ENCODE measurements at regions not wholly inside any gene's neighbourhood (a gene's known extent, or its start where the extent isn't known, plus 50 kb on each side); places are given as distances from the start of the nearest gene placed in this dataset.
A peak's percentile ranks its signal among the peaks of the same experiment; 100 is the strongest.

DNA sequence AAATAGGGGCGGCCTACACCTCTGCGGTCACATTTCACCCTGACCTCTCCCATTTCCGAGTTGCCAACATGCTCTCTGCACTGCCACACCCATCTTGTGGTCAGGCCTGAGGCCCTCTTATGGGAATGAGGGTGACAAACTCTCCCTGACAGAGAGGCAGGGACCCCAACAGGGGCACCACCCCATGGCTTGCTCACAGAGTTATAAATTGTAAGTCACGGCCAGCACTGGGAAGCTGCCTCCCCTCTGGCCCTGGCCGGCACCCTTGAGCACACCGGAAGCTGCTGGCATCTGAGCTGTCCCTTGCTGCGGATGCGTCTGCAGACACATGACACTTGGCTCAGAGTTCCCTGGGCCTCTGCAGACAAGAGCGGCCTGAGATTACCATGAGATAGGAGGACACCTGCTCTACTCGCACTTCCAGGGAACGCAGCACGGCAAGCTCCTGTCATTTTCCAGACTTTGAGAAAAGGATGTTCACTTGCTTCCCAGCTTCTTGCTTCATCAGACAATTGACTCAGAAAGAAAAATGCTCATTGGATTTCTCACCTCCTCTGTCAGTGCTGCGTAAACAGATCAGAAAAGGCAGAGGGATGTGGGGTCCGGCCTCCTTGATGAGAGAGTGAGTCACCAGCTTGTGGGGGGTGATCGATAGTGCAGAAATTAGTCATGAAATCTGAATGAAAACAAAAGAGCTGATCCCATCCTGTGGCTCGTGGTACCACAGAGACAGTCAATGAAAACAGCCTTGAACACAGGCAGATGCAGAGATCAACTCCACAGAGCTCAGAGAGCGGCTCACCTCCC lies 269.8 kb downstream of the SYK start:
- peak; percentile 92 for DNase-seq (ENCODE audit: low read depth)

DNA sequence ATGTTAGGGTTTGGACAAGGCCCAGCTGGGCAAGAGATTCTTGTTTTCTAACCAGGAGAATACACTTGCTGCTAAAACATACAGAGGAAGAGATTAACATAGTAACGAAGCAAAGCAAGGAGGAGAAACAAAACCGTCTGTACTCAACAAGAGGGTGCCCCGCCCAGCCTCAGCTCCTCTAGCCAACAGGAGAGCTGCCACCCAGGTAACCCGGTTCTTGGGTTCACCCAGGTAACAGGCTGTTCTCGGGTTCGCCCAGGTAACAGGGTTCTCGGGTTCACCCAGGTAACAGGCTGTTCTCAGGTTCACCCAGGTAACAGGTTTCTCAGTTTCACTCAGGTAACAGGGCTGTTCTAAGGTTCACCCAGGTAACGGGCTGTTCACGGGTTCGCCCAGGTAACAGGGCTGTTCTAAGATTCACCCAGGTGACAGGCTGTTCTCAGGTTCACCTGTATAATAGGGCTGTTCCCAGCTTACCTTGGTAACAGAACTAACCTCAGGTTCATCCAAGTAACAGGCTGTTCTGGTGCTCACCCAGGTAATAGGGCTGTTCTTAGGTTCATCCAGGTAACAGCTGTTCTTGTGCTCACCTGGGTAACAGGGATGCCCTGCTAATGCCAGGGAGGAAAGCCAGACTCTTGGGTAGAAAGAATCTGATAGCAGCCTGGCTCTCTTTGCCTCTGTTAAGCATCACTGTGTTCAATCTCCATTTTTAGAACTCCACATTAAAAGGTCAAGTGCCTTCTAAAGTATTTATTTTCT lies 271.6 kb downstream of the SYK start:
- no peak for DNase-seq (ENCODE audit: low read depth)

DNA sequence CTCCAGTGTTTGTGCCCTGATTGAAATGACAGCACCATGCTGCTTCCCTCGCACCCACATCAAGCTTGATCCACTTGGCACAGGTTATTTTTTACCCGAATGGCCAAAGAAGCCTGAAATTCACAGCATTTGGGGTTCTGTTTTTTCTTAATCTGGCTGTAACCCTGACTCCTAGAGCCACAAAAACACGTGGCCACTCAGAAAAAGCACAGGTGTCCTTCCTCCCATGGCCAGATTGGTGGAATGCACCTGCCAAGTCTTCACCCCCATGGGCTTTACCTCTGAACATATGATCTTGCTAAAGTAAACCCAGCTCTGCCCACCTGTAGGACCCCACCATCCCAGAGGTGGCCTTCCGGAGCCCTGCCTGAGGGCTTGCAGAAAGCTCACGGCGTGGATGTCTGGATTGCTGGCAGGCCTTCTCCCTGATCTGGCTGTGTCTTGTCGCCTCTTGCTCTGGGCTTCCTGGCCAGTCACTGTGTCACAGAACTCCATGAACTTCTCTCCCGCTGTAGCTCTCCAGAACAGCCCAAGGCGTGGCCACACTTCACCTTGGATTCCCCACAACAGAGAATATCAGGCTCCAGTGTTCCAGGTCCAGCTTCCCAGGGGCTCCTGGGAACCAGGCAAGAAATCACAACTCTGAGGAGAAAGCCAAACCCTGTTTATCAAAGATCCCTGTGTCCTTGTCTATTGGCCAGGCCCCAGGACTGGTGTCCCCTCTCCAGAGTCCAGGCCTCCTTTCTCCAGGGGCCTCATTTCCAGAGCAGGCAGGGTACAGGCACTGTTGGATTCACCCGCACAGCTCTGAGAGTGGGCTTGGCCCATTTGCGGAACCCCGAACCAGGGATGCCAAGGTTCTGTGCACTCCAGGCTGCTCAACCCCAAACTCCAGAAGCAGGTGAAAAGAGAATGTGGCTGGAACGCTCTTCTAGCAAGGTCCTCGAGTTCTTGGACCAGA lies 272.5 kb downstream of the SYK start:
- DNase-seq (ENCODE audit: low read depth) = no peak

DNA sequence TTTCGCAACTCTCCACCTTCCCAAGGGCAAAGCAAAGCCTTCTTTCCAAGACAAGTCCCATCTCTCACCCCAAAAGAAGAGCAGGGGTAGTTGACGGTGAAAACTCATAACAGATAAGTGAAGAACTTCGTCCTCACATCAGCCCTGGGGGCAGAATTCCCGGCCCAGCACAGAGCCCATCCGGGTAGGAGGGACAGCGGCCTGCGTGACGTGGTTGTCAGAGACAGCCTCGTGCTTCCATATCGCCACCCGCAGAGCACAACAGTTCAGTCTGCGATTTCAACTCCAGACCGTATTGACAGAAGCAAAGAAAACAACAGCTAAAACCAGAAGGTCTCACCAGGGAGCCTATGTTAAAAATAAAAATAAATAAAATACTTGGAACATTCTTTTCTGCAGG lies 273.2 kb downstream of the SYK start:
- no peak for DNase-seq (ENCODE audit: low read depth)

DNA sequence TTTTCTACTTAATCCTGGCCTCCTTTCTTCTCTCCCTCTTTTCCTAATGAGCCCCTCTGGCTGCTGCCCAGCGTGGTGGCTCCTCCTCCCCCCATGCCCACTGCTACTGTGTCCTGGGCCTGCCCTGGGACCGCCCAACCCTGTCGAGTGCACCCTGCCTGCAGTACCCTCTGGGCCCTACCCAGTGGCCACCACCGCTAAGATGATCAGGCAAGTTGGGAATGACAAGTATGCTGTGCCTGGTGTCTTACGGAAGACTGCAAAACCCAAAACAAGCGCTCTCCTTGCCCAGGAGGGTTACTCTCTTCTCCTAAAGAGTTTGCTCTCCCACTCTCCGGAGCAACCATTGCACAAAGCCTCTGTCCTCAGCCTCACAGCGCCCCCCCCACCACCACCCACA lies 273.7 kb downstream of the SYK start:
- DNase-seq (ENCODE audit: low read depth) = no peak

DNA sequence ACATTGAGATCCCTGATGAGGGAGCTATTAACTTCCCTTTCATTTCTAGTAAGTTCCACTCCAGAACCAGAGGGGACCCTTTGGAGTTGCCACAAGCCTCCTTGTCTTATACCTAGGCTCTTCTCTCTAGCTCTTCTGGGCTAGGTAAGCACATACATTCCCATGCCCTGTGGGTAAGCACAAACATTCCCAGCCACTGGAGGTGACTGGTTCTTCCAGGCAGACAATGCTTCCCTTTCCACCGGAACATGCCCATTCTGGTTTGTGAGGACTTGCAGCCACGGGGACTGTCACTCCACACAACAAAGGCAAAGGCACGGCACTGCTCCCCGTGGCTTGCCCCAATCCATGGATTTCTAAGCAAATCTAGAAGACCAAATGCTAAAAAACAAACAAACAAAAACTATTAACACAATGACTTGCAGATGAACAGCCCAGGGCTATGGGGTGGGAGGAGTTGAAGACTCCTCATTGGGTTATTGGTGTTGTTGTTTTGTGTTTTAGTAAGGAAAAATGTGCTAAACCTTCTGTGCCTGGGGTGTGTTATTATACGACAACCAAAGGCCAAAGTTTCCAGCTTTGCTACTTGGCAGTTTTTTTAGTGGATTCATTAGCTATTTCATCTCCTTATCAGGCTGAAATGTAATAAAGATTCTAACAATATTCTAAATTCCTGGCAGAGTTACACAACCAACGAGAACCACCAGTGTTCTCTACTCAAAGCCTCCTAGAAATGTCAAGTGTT lies 276.2 kb downstream of the SYK start:
- DNase-seq (ENCODE audit: low read depth) = no peak

DNA sequence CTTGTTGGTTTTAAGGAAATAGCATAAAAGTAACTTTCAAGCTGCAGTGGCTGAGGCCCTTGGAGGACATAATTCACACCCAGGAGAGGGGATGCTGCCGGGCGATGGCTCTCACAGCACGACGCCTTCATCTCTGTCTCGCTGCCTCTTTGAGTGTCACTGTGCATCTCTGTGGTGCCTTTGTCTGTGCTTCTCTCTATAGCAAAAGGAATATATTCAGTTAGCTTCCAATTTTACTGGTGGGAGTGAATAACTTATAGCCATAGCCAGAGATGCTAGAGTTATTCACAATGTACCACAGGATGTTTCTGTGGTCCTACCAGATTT lies 276.7 kb downstream of the SYK start:
- no peak for DNase-seq (ENCODE audit: low read depth)

DNA sequence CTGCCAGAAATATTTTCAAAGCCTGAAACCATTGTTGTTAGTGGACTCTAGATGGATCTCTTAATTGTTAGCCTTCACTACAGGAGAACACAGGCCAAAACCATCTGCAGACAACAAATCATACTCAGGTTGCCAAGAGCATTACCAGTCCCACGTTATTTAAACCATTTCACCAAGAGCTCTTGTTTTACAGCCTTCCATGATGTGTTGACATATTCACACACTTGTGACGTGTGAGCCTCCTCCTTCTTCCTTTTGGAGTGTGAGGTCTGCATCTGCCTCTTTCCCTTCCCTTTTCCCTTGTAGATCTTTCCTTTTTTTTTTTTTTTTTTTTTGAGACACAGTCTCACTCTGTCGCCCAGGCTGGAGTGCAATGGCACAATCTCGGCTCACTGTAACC lies 279.0 kb downstream of the AUH start:
- no peak for DNase-seq (ENCODE audit: low read depth)

DNA sequence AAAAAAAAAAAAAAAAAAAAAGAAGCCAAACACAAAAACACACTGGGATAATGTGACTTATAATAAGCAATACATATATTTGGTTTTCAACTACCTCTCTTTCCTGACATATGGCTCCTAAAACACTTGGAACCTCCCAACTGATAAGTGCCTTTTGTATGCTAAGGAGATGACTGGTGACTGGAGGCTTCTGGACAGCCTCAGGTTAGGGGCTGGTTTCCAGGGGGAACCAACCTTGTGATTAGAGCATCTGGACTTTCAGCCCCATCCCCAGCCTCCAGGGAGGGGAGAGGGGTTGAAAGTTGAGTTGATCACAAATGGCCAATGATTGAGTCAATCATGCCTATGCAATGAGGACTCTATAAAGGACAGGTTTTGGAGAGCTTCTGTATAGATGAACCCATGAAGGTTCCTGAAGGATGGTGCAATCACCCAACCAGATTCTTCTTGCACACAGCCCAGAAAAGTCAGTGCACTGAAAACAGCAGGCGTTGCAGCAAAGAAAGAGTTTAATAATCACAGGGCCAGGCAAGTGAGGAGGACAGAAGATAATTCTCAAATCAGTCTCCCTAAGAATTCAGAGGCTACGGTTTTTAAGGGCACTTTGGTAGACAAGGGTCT lies 276.7 kb downstream of the AUH start:
- DNase-seq (ENCODE audit: low read depth) = no peak

DNA sequence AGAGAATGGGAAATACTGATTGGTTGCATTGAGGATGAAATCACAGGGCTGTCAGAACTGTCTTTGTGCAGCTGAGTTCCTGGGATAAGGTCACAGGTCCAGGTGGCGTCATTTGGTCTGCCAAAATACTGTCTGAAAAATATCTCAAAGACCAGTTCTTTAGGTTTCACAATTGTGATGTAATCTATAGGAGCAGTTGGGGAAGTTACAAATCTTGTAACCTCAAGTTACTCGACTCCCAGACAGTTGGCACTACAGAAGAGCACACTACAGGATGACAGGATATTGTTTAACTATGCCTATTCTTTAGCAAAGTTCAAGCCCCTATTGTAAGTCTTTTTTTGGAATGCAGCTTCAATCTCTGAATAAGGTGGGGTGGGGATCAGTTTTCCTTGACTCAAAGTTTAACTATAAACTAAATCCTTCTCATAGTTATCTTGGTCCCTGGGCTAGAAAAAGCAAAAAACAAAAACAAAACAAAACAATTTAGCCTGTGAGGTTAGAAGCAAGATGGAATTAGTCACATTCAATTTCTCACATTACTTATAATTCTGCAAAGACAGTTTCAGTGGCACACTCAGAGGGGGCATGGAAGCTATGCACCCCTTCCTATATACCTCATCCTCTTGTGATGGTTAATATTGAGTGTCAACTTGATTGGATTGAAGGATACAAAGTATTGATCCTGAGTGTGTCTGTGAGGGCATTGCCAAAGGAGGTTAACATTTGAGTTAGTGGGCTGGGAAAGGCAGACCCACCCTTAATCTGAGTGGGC lies 276.0 kb downstream of the AUH start:
- no peak for DNase-seq (ENCODE audit: low read depth)

DNA sequence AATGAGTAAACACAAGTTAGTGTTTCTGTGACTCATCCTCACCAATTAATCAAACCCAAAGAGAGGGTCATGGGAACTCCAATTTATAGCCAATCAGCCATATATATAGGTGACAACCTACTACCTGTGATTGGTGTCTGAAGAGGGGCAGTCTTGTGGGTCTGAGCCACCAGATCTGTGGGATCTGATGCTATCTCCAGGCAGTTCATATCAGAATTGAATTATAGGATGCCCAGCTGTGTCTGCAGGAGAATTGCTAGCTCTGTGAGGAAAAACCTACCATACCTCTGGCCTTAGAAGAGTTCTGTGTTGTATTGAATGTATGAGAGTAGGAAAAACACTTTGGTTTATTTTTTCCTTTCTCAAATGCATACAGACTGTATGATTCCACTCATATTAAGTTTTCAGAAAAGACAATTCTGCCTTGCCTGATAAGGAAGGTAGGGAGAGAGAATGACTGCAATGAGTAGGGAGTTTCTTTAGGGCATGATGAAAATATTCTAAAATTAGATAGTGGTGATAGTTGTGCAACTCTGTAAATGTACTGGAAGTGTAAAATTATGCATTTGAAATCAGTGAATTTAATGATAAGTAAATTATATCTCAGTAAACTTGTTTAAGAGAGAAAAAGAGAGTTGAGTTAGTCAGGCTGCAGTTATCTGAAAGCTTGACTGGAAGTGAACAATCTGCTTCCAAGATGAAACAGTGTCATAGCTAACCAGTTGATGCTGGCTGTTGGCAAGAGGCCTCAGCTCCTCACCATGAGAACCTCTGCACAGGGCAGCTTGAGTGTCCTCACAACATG lies 274.9 kb downstream of the AUH start:
- DNase-seq (ENCODE audit: low read depth) = no peak

DNA sequence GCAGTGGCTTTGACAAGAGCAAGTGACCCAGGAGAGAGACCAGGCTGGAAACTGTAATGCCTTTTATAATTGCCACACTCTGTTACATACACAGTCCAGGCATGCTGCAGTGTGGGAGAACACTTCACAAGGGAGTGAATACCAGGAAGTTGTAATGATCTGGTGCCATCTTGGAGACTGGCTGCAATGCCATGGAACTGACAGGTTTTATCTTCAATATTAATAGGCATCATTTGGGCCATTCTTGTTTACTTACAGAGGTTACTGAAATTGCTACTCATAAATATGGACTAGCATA lies 274.3 kb downstream of the AUH start:
- DNase-seq (ENCODE audit: low read depth) = no peak

DNA sequence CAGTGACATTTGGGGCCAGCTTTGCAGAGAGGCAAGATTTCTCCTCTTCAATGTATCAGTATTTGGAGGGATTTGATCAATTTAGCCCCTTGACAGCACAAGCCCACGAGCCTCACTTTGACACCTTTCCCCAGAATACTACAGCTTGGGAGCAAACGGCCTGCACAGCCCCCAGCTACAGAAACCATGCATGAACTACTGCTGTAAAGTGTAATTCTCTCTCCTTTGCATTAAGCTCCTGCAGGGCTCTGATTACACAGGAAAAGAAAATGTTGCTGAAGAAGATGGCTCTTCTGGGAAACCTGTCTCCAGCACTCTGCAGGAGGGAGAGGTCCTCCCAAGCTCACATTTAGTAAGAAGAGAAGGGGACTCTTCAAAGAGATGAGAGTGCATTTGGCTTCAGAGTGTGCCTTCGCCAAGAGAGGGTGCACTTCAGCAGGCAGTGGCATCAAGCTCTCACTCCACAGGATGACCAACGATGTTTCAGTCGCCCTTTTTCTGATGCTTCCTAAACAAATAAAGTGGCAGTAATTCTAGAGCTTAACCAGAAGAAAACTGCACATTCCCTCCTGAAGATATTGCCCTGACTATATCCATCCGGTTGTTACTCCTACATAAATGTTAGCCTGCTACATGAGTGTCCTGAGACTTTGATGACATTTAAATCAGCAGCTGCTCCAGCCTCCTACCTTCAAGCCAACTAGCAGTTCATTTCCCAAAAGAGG lies 272.2 kb downstream of the AUH start:
- DNase-seq (ENCODE audit: low read depth) = no peak

DNA sequence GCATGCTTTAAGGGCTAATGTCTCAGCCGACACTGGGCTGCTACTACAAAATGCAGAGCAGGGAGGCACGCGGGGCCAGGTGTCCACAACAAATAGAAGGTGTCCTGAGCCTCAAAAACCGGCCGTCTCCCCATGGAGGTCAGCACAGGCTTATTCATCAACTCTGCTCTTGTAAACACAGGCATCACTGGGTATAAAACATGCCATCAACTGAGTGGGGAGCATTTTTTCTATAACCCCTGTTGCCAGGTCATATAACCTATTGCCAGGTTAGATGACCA lies 271.6 kb downstream of the AUH start:
- no peak for DNase-seq (ENCODE audit: low read depth)

DNA sequence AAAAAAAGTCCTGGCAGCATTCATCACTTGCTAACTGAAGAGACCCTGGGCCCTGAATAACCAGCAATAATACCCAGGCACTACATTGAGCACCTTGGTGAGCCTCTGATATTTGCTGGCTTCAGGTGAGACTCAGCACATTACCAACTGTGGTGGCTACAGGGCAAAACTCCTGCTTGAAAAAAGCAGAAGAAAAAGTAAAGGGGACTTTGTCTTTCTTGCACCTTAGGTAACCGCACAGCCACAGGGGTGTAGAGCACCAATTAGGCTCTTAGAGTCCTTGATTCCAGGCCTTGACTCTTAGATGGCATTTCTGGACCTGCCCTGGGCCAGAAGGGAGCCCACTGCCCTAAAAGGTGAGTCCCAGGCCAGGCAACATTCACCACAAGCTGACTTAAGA lies 269.5 kb downstream of the AUH start:
- no peak for DNase-seq (ENCODE audit: low read depth)

DNA sequence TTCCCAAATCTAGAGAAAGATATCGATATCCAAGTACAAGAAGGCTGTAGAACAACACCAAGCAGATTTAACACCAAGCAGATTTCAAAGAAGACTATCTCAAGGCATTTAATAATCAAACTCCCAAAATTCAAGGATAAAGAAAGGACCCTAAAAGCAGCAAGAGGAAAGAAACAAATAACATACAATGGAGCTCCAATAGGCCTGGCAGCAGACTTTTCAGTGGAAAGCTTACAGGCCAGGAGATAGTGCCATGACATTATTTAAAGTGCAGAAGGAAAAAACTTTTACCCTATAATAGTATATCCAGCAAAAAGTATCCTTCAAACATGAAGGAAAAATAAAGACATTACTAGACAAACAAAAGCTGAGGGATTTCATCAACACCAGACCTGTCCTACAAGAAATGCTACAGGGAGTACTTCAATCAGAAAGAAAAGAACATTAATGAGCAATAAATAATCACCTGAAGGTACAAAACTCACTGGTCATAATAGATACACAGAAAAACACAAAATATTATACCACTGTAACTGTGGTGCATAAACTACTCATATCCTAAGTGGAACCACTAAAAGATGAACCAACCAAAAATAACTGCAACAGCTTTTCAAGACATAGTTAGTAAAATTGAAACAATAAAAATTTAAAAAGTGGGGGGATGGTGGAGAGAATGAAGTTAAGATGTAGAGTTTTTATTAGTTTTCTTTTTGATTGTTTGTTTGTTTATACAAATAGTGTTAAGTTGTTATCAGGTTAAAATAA lies 267.2 kb downstream of the AUH start:
- DNase-seq (ENCODE audit: low read depth) = no peak

DNA sequence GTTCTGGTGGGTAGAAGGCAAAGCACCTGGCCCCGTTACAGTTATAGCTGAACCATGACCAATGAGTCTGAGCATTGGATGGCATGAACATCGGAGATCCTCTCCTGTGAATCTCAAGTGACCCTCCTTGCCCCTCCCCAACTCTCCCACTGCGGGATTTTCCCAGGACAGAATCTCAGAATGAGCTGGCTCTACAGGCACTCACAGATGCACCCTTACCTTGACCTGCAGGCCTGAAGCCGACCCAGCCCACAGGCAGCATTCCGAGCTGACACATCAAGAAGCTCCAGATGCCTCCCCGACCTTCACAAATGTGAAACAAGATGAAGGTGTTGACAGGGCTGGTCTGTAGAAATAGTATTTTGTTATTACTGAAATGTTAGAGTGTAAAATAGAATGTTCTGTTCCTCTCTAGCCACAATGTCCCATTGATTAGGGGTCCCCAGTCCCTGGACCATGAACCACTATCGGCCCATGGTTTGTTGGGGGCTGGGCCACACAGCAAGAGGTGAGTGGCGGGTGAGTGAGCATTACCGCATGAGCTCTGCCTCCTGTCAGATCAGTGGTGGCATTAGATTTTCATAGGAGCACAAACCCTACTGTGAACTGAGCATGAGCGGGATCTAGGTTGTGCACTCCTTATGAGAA lies 263.4 kb downstream of the AUH start:
- no peak for DNase-seq (ENCODE audit: low read depth)

DNA sequence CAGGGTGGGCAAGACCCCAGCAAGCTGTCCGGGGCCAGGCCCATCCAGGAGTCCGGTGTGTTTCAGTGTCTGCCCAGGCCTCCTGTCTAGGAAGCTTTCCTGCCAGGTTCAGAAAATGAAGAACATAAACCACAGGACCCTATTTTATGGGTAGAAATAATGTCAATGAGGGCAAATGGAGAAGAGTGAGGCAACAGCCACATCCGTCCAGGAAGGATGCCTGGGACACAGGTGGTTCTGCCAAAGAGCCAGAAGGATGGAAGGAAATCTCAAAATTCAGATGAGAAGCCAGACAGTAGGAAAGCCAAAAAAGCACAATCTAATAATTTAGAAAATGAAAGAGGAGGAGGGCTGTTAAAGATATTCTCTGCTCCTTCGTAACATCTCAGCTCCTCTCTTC lies 262.3 kb downstream of the AUH start:
- DNase-seq (ENCODE audit: low read depth) = no peak
